Heart left ventricle (tissue), 13 donors: ENCODE measurements at regions not wholly inside any gene's neighbourhood (a gene's known extent, or its start where the extent isn't known, plus 50 kb on each side); places are given as distances from the start of the nearest gene placed in this dataset.

Experiments
- POLR2A ChIP-seq, 2 donors: fragments of 450-650 bp; IDR thresholded peaks; one replicate each; pipeline ENCODE4 v1.6.1; 2017; ENCODE audit warnings: antibody characterized with exemption in 2 of 2, mild to moderate bottlenecking in 2 of 2, moderate library complexity in 2 of 2
- TF ChIP-seq, protein P1 (sequence below), 12 donors: fragments of 200-600 bp; sonication (generic) in 4 of 12; IDR thresholded peaks; one replicate each; pipeline versions ENCODE4 v1.5.0 to v1.8.0; 2018 to 2022; ENCODE audit warnings: antibody characterized with exemption in 12 of 12, mild to moderate bottlenecking in 5 of 12
- donor health status: ischemic (EF 13 %, LVEDD 7.1; RV severe dilation, severe dysfunction).
- donor health status: DM: no; HTN: yes; CAD: no.
- donor health status: DM: no; HTN: no; CAD: no.
- donor health status: ischemic (EF 25% LVEDD 6.9; RV normal size, moderate dysfunction).
- donor health status: ischemic (EF 25% LVEDD 5.7; RV mildly dilated, moderate dysfunction).
- donor health status: ischemic (EF 35%, LVEDD 5.7; RV mildly dilated, moderate dysfunction).
- donor health status: nonischemic (EF 11% LVEDD 7.7; RV severe dilation, severe dysfunction).
- donor health status: DM: yes; HTN: yes; CAD: no.
- donor health status: PGD.
- donor health status: ischemic (EF 29% LVEDD 5.4; RV normal size, mild dysfunction).
- donor health status: nonischemic (EF 23%, LVEDD 6.1; RV moderate dilation, normal function).

DNA sequence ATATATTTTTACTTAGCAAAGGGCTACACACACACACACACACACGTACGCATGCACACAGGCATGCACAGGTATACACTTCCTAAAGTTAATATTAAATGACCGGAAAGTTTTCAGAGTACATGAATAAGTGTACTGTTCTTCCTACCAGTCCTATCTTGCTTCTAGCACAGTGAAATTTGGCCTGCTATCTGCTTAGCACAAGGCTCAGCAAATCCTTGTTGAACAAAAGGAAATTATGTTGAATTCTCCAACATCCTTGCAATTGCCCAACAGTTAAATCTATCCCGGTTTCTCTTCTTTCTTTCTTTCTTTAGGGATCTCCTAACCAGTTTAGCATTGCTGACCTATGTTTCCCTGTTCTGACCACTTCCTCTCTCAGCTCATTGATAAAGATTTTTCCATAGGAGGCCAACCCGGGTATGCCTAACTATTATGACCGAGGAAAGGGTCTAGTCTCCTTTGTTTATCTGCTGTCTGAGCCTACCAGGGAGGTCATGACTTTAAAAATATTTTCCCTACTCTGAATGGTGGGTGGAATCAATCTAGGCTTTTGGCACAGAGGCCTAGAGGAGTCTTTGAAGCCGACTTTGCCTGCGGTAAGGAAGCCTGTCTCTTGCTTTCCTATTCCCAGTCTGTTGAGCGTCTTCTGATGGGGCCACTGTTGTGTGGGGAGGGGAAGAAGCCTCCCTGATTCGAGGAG is 400.7 kb downstream of the HRH4 start:
- TF ChIP-seq POLR2A (IDR thresholded peaks at IDR 0.05): no peak
- TF ChIP-seq, protein P1, sequence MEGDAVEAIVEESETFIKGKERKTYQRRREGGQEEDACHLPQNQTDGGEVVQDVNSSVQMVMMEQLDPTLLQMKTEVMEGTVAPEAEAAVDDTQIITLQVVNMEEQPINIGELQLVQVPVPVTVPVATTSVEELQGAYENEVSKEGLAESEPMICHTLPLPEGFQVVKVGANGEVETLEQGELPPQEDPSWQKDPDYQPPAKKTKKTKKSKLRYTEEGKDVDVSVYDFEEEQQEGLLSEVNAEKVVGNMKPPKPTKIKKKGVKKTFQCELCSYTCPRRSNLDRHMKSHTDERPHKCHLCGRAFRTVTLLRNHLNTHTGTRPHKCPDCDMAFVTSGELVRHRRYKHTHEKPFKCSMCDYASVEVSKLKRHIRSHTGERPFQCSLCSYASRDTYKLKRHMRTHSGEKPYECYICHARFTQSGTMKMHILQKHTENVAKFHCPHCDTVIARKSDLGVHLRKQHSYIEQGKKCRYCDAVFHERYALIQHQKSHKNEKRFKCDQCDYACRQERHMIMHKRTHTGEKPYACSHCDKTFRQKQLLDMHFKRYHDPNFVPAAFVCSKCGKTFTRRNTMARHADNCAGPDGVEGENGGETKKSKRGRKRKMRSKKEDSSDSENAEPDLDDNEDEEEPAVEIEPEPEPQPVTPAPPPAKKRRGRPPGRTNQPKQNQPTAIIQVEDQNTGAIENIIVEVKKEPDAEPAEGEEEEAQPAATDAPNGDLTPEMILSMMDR (IDR thresholded peaks at IDR 0.05): no peak
